K562 (cell line): ENCODE measurements at regions not wholly inside any gene's neighbourhood (a gene's known extent, or its start where the extent isn't known, plus 50 kb on each side); places are given as distances from the start of the nearest gene placed in this dataset.

Source experiments
- CBX5 ChIP-seq: IDR thresholded peaks from 2 replicates; pipeline ENCODE4 v1.6.1; 2014; ENCODE audit warnings: low read depth, borderline replicate concordance
- ELF1 ChIP-seq: fragments of 200-800 bp; sonication (Bioruptor generic); IDR thresholded peaks from 2 replicates; pipeline ENCODE4 v1.6.1; 2016; ENCODE audit warnings: missing genetic modification characterization, missing compliant biosample characterization
- EP300 ChIP-seq: IDR thresholded peaks from 2 replicates; pipeline ENCODE4 v1.6.1; 2012; ENCODE audit warnings: low read length, improper control_type of control experiment
- JUN ChIP-seq, 2 experiments: sonication (generic) in 1 of 2; formaldehyde crosslinking in 1 of 2; IDR thresholded peaks; 2 replicates each; pipeline versions ENCODE4 v1.6.1 to v1.8.0; 2012 to 2022; ENCODE audit warnings: borderline replicate concordance in 2 of 2, mild to moderate bottlenecking in 2 of 2, improper control_type of control experiment in 1 of 2, low read depth in 1 of 2, low read length in 1 of 2, missing genetic modification reagents in 1 of 2
- NFXL1 ChIP-seq: fragments of 450-650 bp; formaldehyde crosslinking; IDR thresholded peaks from 2 replicates; pipeline ENCODE4 v1.4.0; 2021; ENCODE audit warnings: mild to moderate bottlenecking
- YY1 ChIP-seq, 3 experiments: IDR thresholded peaks; 2 replicates each; pipeline ENCODE4 v1.6.1; 2011; ENCODE audit warnings: low read length in 2 of 3, mild to moderate bottlenecking in 2 of 3, moderate library complexity in 2 of 3, borderline replicate concordance in 1 of 3, control low read depth in 1 of 3, low read depth in 1 of 3; ENCODE audit not compliant: insufficient read depth in 3 of 3, insufficient replicate concordance in 2 of 3, control insufficient read depth in 1 of 3, insufficient read length in 1 of 3; ENCODE audit errors: extremely low read depth in 1 of 3
- ZKSCAN1 ChIP-seq: fragments of 150-350 bp; IDR thresholded peaks from 2 replicates; pipeline ENCODE4 v1.6.1; 2016; ENCODE audit warnings: low read depth, low read length
- ZNF592 ChIP-seq: fragments of 450-650 bp; IDR thresholded peaks from 2 replicates; pipeline ENCODE4 v1.6.1; 2017; ENCODE audit warnings: antibody characterized with exemption, mild to moderate bottlenecking
- TF ChIP-seq, protein P1 (sequence below), 3 experiments: IDR thresholded peaks in 2 of 3; conservative IDR thresholded peaks in 1 of 3; 2 replicates each; pipeline ENCODE4 v1.5.1; 2011 to 2012; ENCODE audit warnings: low read length in 3 of 3, mild to moderate bottlenecking in 3 of 3, control low read depth in 2 of 3, improper control_type of control experiment in 1 of 3, inconsistent platforms in 1 of 3, low read depth in 1 of 3, mixed read lengths in 1 of 3, moderate library complexity in 1 of 3; ENCODE audit not compliant: insufficient read depth in 2 of 3
- TF ChIP-seq, protein P2 (sequence below): fragments of 250-450 bp; sonication (Bioruptor Pico); IDR thresholded peaks from 2 replicates; pipeline ENCODE4 v1.4.0; 2020; ENCODE audit warnings: mild to moderate bottlenecking, moderate library complexity
- TF ChIP-seq, protein P3 (sequence below): fragments of 250-450 bp; sonication (Bioruptor Pico); IDR thresholded peaks from 2 replicates; pipeline ENCODE4 v1.4.0; 2020; ENCODE audit warnings: mild to moderate bottlenecking, moderate library complexity, borderline replicate concordance
- TF ChIP-seq, protein P4 (sequence below), 2 experiments: fragments of 450-650 bp in 1 of 2; IDR thresholded peaks; 2 replicates each; pipeline ENCODE4 v1.6.1; 2011 to 2017; ENCODE audit warnings: low read depth in 2 of 2, antibody characterized with exemption in 1 of 2, borderline replicate concordance in 1 of 2, low read length in 1 of 2, mild to moderate bottlenecking in 1 of 2, mixed read lengths in 1 of 2; ENCODE audit not compliant: control insufficient read depth in 1 of 2

GRCh38 chr3:105963161-105963560 lies 94.3 kb upstream of the CBLB start:
- no peak for TF ChIP-seq EP300
- no peak for TF ChIP-seq ZNF592
- TF ChIP-seq YY1 (IDR thresholded peaks at IDR 0.05; ENCODE audit: borderline replicate concordance in 1 of 3, control insufficient read depth in 1 of 3, extremely low read depth in 1 of 3, insufficient read depth in 3 of 3, insufficient read length in 1 of 3, insufficient replicate concordance in 2 of 3, low read depth in 1 of 3, low read length in 2 of 3), result no peak
- no peak for TF ChIP-seq ZKSCAN1
- TF ChIP-seq CBX5, result no peak
- TF ChIP-seq, protein P1, sequence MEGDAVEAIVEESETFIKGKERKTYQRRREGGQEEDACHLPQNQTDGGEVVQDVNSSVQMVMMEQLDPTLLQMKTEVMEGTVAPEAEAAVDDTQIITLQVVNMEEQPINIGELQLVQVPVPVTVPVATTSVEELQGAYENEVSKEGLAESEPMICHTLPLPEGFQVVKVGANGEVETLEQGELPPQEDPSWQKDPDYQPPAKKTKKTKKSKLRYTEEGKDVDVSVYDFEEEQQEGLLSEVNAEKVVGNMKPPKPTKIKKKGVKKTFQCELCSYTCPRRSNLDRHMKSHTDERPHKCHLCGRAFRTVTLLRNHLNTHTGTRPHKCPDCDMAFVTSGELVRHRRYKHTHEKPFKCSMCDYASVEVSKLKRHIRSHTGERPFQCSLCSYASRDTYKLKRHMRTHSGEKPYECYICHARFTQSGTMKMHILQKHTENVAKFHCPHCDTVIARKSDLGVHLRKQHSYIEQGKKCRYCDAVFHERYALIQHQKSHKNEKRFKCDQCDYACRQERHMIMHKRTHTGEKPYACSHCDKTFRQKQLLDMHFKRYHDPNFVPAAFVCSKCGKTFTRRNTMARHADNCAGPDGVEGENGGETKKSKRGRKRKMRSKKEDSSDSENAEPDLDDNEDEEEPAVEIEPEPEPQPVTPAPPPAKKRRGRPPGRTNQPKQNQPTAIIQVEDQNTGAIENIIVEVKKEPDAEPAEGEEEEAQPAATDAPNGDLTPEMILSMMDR (IDR thresholded peaks at IDR 0.05 in 2 of 3, conservative IDR thresholded peaks at IDR 0.05 in 1 of 3; ENCODE audit: insufficient read depth in 2 of 3, low read depth in 1 of 3, low read length in 3 of 3), result no peak
- no peak for TF ChIP-seq ELF1 (tag)
- TF ChIP-seq, protein P2, sequence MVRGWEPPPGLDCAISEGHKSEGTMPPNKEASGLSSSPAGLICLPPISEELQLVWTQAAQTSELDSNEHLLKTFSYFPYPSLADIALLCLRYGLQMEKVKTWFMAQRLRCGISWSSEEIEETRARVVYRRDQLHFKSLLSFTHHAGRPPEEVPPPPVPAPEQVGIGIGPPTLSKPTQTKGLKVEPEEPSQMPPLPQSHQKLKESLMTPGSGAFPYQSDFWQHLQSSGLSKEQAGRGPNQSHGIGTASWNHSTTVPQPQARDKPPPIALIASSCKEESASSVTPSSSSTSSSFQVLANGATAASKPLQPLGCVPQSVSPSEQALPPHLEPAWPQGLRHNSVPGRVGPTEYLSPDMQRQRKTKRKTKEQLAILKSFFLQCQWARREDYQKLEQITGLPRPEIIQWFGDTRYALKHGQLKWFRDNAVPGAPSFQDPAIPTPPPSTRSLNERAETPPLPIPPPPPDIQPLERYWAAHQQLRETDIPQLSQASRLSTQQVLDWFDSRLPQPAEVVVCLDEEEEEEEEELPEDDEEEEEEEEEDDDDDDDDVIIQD (CRISPR knock-in tag), result no peak
- TF ChIP-seq JUN (IDR thresholded peaks at IDR 0.05; ENCODE audit: borderline replicate concordance, low read depth, low read length), result no peak
- TF ChIP-seq JUN (CRISPR knock-in tag; IDR thresholded peaks at IDR 0.05; ENCODE audit: borderline replicate concordance), result no peak
- TF ChIP-seq, protein P3, sequence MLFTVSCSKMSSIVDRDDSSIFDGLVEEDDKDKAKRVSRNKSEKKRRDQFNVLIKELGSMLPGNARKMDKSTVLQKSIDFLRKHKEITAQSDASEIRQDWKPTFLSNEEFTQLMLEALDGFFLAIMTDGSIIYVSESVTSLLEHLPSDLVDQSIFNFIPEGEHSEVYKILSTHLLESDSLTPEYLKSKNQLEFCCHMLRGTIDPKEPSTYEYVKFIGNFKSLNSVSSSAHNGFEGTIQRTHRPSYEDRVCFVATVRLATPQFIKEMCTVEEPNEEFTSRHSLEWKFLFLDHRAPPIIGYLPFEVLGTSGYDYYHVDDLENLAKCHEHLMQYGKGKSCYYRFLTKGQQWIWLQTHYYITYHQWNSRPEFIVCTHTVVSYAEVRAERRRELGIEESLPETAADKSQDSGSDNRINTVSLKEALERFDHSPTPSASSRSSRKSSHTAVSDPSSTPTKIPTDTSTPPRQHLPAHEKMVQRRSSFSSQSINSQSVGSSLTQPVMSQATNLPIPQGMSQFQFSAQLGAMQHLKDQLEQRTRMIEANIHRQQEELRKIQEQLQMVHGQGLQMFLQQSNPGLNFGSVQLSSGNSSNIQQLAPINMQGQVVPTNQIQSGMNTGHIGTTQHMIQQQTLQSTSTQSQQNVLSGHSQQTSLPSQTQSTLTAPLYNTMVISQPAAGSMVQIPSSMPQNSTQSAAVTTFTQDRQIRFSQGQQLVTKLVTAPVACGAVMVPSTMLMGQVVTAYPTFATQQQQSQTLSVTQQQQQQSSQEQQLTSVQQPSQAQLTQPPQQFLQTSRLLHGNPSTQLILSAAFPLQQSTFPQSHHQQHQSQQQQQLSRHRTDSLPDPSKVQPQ (CRISPR knock-in tag), result no peak
- TF ChIP-seq, protein P4, sequence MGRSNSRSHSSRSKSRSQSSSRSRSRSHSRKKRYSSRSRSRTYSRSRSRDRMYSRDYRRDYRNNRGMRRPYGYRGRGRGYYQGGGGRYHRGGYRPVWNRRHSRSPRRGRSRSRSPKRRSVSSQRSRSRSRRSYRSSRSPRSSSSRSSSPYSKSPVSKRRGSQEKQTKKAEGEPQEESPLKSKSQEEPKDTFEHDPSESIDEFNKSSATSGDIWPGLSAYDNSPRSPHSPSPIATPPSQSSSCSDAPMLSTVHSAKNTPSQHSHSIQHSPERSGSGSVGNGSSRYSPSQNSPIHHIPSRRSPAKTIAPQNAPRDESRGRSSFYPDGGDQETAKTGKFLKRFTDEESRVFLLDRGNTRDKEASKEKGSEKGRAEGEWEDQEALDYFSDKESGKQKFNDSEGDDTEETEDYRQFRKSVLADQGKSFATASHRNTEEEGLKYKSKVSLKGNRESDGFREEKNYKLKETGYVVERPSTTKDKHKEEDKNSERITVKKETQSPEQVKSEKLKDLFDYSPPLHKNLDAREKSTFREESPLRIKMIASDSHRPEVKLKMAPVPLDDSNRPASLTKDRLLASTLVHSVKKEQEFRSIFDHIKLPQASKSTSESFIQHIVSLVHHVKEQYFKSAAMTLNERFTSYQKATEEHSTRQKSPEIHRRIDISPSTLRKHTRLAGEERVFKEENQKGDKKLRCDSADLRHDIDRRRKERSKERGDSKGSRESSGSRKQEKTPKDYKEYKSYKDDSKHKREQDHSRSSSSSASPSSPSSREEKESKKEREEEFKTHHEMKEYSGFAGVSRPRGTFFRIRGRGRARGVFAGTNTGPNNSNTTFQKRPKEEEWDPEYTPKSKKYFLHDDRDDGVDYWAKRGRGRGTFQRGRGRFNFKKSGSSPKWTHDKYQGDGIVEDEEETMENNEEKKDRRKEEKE (IDR thresholded peaks at IDR 0.05; ENCODE audit: borderline replicate concordance in 1 of 2, control insufficient read depth in 1 of 2, low read depth in 2 of 2, low read length in 1 of 2), result no peak
- TF ChIP-seq NFXL1 (CRISPR knock-in tag), result no peak
